ENCODE measurements at regions not wholly inside any gene's neighbourhood (a gene's known extent, or its start where the extent isn't known, plus 50 kb on each side); places are given as distances from the start of the nearest gene placed in this dataset.

GRCh38 chr10:65570143-65571010, 1355.5 kb upstream of the LRRTM3 start (continued):
- no peak for TF ChIP-seq ZNF214 (tag by site-specific recombination; IDR thresholded peaks at IDR 0.05; ENCODE audit: borderline replicate concordance)
- TF ChIP-seq ZBTB21 (tag by site-specific recombination; IDR thresholded peaks at IDR 0.05), result no peak
- no peak for TF ChIP-seq ZNF747 (tag by site-specific recombination; IDR thresholded peaks at IDR 0.05)
- peak; percentile 75 for TF ChIP-seq SCRT2 (tag by site-specific recombination; IDR thresholded peaks at IDR 0.05)
- no peak for TF ChIP-seq ZNF513 (tag by site-specific recombination; IDR thresholded peaks at IDR 0.05)
- TF ChIP-seq ZNF624 (tag by site-specific recombination; IDR thresholded peaks at IDR 0.05), result no peak
- no peak for TF ChIP-seq ZNF121 (tag by site-specific recombination; IDR thresholded peaks at IDR 0.05)
- TF ChIP-seq ZNF645 (tag by site-specific recombination; IDR thresholded peaks at IDR 0.05), result no peak
- TF ChIP-seq REPIN1 (tag by site-specific recombination; IDR thresholded peaks at IDR 0.05; ENCODE audit: low read depth), result no peak
- no peak for TF ChIP-seq ZBTB10 (tag by site-specific recombination; IDR thresholded peaks at IDR 0.05)
- TF ChIP-seq ZNF580 (tag by site-specific recombination; IDR thresholded peaks at IDR 0.05), result no peak; the same call in none of the 2 replicates
- no peak for TF ChIP-seq ZNF138 (tag by site-specific recombination; IDR thresholded peaks at IDR 0.05; ENCODE audit: borderline replicate concordance)
- no peak for TF ChIP-seq ZNF140 (tag by site-specific recombination; IDR thresholded peaks at IDR 0.05)
- TF ChIP-seq ZNF544 (tag by site-specific recombination; IDR thresholded peaks at IDR 0.05), result no peak
- TF ChIP-seq HOXC10 (CRISPR knock-in tag; IDR thresholded peaks at IDR 0.05), result no peak
- no peak for TF ChIP-seq ZNF510 (tag by site-specific recombination; IDR thresholded peaks at IDR 0.05; ENCODE audit: insufficient replicate concordance)
- no peak for TF ChIP-seq ZSCAN30 (tag by site-specific recombination; IDR thresholded peaks at IDR 0.05)
- TF ChIP-seq GLI4 (tag by site-specific recombination; IDR thresholded peaks at IDR 0.05), result no peak
- TF ChIP-seq ZNF501 (tag by site-specific recombination; IDR thresholded peaks at IDR 0.05), result 0 out of 2 replicates have a peak, but pooled peaks have one; percentile 49
- peak; percentile 81 for TF ChIP-seq MZF1 (tag by site-specific recombination; IDR thresholded peaks at IDR 0.05; ENCODE audit: borderline replicate concordance)
- TF ChIP-seq ZNF521 (tag by site-specific recombination; IDR thresholded peaks at IDR 0.05), result no peak
- TF ChIP-seq ZNF449 (tag by site-specific recombination; IDR thresholded peaks at IDR 0.05), result 0 out of 2 replicates have a peak, but pooled peaks have one; percentile 8
- no peak for TF ChIP-seq PBX3 (CRISPR knock-in tag; IDR thresholded peaks at IDR 0.05)
- TF ChIP-seq ZNF133 (tag by site-specific recombination; IDR thresholded peaks at IDR 0.05), result no peak
- peak; percentile 29; the same call in 1 of the 2 replicates for TF ChIP-seq SP7 (tag by site-specific recombination; IDR thresholded peaks at IDR 0.05)
- TF ChIP-seq ZFP41 (tag by site-specific recombination; IDR thresholded peaks at IDR 0.05; ENCODE audit: borderline replicate concordance), result no peak
- TF ChIP-seq ZNF473 (tag by site-specific recombination; IDR thresholded peaks at IDR 0.05), result no peak
- TF ChIP-seq ZNF791 (tag by site-specific recombination; IDR thresholded peaks at IDR 0.05), result no peak
- peak; percentile 59 for TF ChIP-seq ZNF561 (tag by site-specific recombination; IDR thresholded peaks at IDR 0.05; ENCODE audit: borderline replicate concordance)
- no peak for TF ChIP-seq ZNF768 (tag by site-specific recombination; IDR thresholded peaks at IDR 0.05)
- TF ChIP-seq ZNF169 (tag by site-specific recombination; IDR thresholded peaks at IDR 0.05), result no peak
- no peak for TF ChIP-seq ZNF555 (tag by site-specific recombination; conservative IDR thresholded peaks at IDR 0.05)
- no peak for TF ChIP-seq ZNF2 (tag by site-specific recombination; IDR thresholded peaks at IDR 0.05)
